Muscle of leg (tissue), 3 donors: ENCODE measurements at regions not wholly inside any gene's neighbourhood (a gene's known extent, or its start where the extent isn't known, plus 50 kb on each side); places are given as distances from the start of the nearest gene placed in this dataset.
A peak's percentile ranks its signal among the peaks of the same experiment; 100 is the strongest.

Source experiments
- DNase-seq: peaks from one replicate; pipeline ENCODE4 v3.0.0; 2013
- H3K27ac ChIP-seq: one replicate; pipeline ENCODE4 v1.5.1; 2013; ENCODE audit warnings: mild to moderate bottlenecking, low read length, control low read depth
- H3K27me3 ChIP-seq: one replicate; pipeline ENCODE4 v1.6.1; 2013; ENCODE audit warnings: low read length; ENCODE audit not compliant: control insufficient read depth, insufficient read depth
- H3K36me3 ChIP-seq: one replicate; pipeline ENCODE4 v1.6.1; 2013; ENCODE audit warnings: low read length; ENCODE audit not compliant: control insufficient read depth, insufficient read depth
- H3K4me1 ChIP-seq: one replicate; pipeline ENCODE4 v1.6.1; 2013; ENCODE audit warnings: low read length; ENCODE audit not compliant: control insufficient read depth, insufficient read depth
- H3K4me3 ChIP-seq: one replicate; pipeline ENCODE4 v1.5.1; 2013; ENCODE audit warnings: low read length, control low read depth
- H3K9me3 ChIP-seq: replicated peaks from 2 replicates; pipeline ENCODE4 v1.6.1; 2013; ENCODE audit warnings: low read depth, low read length; ENCODE audit not compliant: control insufficient read depth
- WGBS: methylation state at CpG from one replicate; pipeline ENCODE4 v1.1.5; 2013; ENCODE audit warnings: missing lambda C conversion rate; ENCODE audit not compliant: insufficient coverage; 5-methylcytosine and 5-hydroxymethylcytosine counted together

DNA sequence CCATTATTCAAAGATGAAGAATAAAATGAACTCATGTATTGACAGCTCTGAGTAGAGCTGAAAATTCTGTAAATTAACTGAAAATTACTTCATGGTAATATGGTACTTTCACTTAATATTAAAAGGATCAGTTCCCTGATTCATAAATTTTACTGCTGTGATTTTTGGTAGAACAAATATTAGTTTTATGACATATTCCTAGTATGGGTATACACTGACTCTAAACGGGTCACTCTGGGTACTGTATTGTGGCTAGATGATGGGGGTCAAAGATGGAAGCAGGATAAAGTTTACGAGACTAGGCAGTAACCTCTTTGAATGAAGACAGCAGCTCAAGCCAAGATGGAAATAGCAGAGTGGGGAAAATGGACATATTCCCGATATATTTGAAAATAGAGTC is 135.5 kb downstream of the NUAK1 start:
- DNase-seq = peak; percentile 41
- WGBS = 50% methylated on average over 2 of the region's 3 CpGs
- no peak overlapping the region for H3K4me3 ChIP-seq

DNA sequence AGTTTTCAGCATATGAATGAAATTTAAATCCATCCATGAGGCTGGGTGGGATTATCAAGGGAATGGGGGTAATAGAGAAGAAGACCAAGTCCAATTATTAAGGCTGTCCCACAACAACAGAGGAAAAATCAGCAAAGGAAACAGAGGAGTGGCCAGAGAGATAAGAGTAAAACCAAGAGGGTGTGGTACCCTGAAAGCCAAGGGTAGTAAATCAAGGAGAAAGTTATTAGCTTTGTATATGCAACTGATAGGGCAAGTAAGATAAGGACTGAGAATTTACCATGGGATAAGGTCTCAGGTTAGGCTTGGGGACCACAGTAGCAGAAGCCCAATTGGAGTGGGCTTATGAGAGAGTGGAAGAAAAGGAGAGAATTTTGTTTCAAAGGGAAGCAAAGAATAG is 134.5 kb downstream of the NUAK1 start:
- H3K9me3 ChIP-seq = no peaks in the 10 kb centered on the region
- H3K27me3 ChIP-seq = peaks cover 2% of the 10 kb centered on the region
- H3K4me1 ChIP-seq = no peaks in the 10 kb centered on the region
- DNase-seq = no peak
- H3K36me3 ChIP-seq = no peaks in the 10 kb centered on the region
- no peak overlapping the region for H3K4me3 ChIP-seq
- no peak overlapping the region for H3K27ac ChIP-seq

More for the DNA sequence above, 135.5 kb downstream of the NUAK1 start:
- Histone ChIP-seq H3K4me1 (no peaks in the 10 kb centered on the region), H3K27ac (no peak overlapping the region), H3K9me3 (no peaks in the 10 kb centered on the region), H3K36me3 (no peaks in the 10 kb centered on the region), H3K27me3 (peaks cover 2% of the 10 kb centered on the region)

DNA sequence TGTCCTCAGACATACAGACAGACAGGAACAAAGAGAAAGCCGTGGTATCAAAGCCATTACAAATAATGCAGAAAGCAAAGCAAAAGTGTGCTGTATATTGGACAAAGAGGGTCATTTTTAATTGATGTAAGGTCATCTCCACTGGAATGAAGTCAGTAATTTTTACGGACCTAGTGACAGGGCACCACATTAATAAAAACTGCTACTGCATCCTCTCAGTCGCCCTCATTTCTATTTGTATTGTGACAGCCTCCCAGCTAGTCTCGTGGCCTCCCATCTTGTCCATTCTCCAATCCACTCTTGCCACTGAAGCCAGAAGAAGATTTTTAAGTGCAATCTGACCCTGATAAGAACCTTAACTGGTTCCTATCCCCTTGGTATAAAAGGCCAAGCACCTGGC is 132.4 kb downstream of the NUAK1 start:
- no peaks in the 10 kb centered on the region for H3K9me3 ChIP-seq
- H3K27ac ChIP-seq = no peak overlapping the region
- H3K4me1 ChIP-seq = no peaks in the 10 kb centered on the region
- H3K36me3 ChIP-seq = no peaks in the 10 kb centered on the region
- WGBS = 92% methylated on average over 2 of the region's 4 CpGs
- H3K4me3 ChIP-seq = no peak overlapping the region
- H3K27me3 ChIP-seq = no peaks in the 10 kb centered on the region
- DNase-seq = no peak

GRCh38 chr12:106006940-106007339 is 131.8 kb downstream of the NUAK1 start:
- Histone ChIP-seq H3K4me3 (no peak overlapping the region), H3K27ac (no peak overlapping the region), H3K9me3 (no peaks in the 10 kb centered on the region), H3K4me1 (no peaks in the 10 kb centered on the region), H3K36me3 (no peaks in the 10 kb centered on the region), H3K27me3 (no peaks in the 10 kb centered on the region)
- DNase-seq = no peak
- 45% methylated on average over 1 of the region's 2 CpGs for WGBS

GRCh38 chr12:106010741-106011140 is 128.0 kb downstream of the NUAK1 start:
- no peak for DNase-seq
- H3K27me3 ChIP-seq = no peaks in the 10 kb centered on the region
- no peaks in the 10 kb centered on the region for H3K4me1 ChIP-seq
- H3K9me3 ChIP-seq = no peaks in the 10 kb centered on the region
- no peaks in the 10 kb centered on the region for H3K36me3 ChIP-seq
- no peak overlapping the region for H3K4me3 ChIP-seq
- H3K27ac ChIP-seq = no peak overlapping the region
